ENCODE measurements at regions not wholly inside any gene's neighbourhood (a gene's known extent, or its start where the extent isn't known, plus 50 kb on each side); places are given as distances from the start of the nearest gene placed in this dataset.

- TF ChIP-seq ZNF462 (CRISPR knock-in tag; IDR thresholded peaks at IDR 0.05): no peak
- TF ChIP-seq EZH2 (IDR thresholded peaks at IDR 0.05; ENCODE audit: low read depth, unreplicated experiment): no peak
- TF ChIP-seq REST (IDR thresholded peaks at IDR 0.05; ENCODE audit: unreplicated experiment): no peak
- no peak for TF ChIP-seq EZH2phosphoT487 (IDR thresholded peaks at IDR 0.05; ENCODE audit: unreplicated experiment)
- TF ChIP-seq ETS1 (IDR thresholded peaks at IDR 0.05): no peak
- no peak for TF ChIP-seq STAT1 (IDR thresholded peaks at IDR 0.05; ENCODE audit: unreplicated experiment)
- TF ChIP-seq ZNF114 (CRISPR knock-in tag; IDR thresholded peaks at IDR 0.05): no peak
- TF ChIP-seq JUNB (IDR thresholded peaks at IDR 0.05; ENCODE audit: unreplicated experiment): no peak
- TF ChIP-seq POLR2AphosphoS5 (IDR thresholded peaks at IDR 0.05; ENCODE audit: low read depth): no peak
Observed at GRCh38 chr16:88308441-88309173, 74.2 kb upstream of the ZNF469 start (continued).
